Fibroblast of the aortic adventitia (primary cell): ENCODE measurements at regions not wholly inside any gene's neighbourhood (a gene's known extent, or its start where the extent isn't known, plus 50 kb on each side); places are given as distances from the start of the nearest gene placed in this dataset.

Experiments
- DNase-seq: peaks from one replicate; pipeline ENCODE4 v3.0.0-alpha.2; 2010; ENCODE audit warnings: low read depth
- H3K4me3 ChIP-seq: 2 replicates; pipeline ENCODE4 v1.5.1; 2011; ENCODE audit warnings: low read depth, mild to moderate bottlenecking, control low read depth, low read length, moderate library complexity
- TF ChIP-seq, protein P1 (sequence below): IDR thresholded peaks from 2 replicates; pipeline ENCODE4 v1.5.1; 2011; ENCODE audit warnings: mild to moderate bottlenecking, low read length, control low read depth, inconsistent platforms; ENCODE audit not compliant: insufficient read depth

DNA sequence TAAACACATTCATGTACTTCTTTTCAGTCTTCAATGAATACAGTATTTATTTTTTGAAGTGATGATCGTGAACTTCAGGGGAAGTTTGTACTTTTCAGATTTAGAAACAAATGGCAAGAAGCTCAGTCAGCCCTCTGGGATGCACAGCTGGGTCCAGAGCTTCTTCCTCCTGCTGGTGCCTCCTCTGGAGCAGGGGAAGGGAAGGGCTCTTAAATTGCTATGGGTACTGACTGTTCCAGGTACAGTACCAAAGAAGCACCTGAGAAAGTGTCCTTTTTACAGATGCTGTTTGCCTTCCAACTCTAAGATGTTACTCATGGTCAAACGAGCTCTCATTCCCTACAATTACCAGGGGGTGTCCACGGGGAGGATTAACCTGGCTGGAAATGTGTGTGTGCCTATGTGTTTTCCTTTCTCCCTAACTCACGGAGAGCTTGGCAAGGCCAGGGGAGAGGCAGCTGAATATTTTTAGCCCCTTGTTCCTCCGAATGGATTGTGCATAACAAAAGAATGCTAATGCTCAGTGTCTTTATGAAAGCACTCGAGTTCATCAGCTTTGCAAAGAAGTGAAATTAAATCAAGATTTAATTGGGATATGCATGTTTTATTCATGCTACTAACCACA lies 313.7 kb upstream of the CADM1 start:
- no peak overlapping the region for H3K4me3 ChIP-seq
- TF ChIP-seq, protein P1, sequence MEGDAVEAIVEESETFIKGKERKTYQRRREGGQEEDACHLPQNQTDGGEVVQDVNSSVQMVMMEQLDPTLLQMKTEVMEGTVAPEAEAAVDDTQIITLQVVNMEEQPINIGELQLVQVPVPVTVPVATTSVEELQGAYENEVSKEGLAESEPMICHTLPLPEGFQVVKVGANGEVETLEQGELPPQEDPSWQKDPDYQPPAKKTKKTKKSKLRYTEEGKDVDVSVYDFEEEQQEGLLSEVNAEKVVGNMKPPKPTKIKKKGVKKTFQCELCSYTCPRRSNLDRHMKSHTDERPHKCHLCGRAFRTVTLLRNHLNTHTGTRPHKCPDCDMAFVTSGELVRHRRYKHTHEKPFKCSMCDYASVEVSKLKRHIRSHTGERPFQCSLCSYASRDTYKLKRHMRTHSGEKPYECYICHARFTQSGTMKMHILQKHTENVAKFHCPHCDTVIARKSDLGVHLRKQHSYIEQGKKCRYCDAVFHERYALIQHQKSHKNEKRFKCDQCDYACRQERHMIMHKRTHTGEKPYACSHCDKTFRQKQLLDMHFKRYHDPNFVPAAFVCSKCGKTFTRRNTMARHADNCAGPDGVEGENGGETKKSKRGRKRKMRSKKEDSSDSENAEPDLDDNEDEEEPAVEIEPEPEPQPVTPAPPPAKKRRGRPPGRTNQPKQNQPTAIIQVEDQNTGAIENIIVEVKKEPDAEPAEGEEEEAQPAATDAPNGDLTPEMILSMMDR, result no peak
- no peak for DNase-seq

DNA sequence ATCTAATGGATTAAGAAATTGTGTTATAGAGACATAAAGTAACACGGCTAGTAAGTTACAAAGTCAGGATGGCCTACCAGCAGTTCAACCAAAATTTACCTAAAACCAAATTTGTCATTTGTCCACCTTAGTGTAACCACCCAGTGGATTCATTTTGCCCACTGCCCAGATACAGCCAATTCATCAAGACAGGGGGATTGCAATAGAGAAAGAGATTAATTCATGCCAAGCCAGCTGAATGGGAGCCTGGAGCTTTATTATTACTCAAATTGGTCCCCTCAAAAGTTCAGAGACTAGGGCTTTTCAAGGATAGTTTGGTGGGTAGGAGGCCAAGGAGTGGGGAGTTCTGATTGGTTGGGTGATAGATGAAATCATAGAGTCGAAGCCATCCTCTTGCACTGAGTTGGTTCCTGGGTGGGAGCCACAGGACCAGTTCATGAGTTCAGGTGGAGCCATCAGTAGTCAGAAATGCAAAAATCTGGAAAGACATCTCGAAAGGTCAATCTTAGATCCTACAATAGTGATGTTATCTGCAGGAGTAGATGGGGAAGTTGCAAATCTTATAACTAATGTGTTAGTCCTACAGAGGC lies 304.2 kb upstream of the CADM1 start:
- no peak for DNase-seq
- no peak overlapping the region for H3K4me3 ChIP-seq
- TF ChIP-seq, protein P1, result no peak

DNA sequence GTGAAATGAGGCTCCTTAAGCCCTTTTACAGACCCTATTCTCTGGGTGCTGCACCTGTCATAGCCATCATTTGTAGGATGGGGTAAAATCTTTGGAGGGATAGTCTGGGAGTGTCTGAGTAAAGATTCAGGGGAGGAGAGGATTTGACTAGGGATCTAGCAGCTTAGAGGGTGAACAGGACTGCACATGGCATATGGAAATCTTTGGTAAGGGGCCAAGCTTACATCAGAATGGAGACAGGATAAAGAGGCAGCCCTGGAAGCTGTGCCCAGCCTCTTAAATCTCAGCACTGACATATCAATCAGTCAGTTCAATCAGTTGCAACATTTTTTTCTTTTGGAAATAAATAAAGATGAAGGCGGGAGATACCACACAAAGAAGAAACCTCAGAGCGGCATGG lies 301.8 kb upstream of the CADM1 start:
- no peak overlapping the region for H3K4me3 ChIP-seq
- TF ChIP-seq, protein P1, result no peak
- no peak for DNase-seq

DNA sequence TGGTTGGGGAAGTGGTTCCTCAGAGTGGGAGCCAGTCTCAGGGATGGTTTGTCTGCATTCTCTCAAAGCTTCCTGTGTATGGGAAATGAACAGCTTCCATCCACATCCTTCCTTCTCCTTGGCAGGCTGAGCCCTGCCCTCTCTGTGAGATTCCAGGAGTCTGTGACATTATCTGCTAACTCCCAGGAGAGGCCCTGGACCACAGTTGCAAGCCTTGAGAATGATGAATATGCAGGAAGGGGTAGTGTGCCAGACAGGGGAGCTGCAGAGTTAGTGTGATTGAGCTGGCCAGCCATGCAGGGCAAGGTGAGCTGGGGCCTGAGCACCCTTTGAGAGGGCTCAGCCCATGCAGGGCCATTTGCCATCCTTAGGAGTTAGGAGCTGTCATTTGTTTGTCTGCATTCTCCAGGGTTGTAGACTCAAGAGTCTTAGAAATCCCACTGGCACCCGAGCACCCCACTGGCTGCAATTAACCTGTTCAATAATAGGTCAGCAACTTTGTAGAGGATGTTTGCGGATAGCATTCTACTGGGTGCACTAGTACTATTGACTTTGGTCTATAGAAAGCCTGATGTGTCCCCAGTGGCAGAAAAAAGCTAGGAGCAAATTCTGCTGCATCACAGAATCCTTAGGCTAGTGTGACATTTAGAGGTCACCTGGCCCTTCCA lies 299.0 kb upstream of the CADM1 start:
- H3K4me3 ChIP-seq, result no peak overlapping the region
- TF ChIP-seq, protein P1, result no peak
- no peak for DNase-seq

DNA sequence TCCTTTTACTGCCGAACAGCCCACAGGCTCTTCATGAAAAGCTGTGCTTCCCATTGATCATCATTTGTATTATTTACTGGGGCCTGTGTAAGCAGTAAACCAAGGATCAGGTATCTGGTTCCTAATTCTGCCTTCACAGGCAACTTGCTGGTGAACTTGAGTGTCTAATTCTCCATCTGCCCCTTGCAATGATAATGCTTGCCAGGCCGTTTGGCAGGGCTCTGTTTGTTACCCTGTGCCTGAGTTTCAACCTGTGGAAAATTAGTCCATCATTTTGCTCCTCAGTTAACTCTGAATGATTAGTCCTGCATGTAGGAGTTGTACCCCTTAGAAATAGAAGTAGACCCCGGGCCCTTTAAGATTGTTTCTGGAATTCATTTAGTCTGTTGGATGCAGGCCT lies 298.4 kb upstream of the CADM1 start:
- no peak overlapping the region for H3K4me3 ChIP-seq
- DNase-seq, result no peak
- TF ChIP-seq, protein P1, result no peak

DNA sequence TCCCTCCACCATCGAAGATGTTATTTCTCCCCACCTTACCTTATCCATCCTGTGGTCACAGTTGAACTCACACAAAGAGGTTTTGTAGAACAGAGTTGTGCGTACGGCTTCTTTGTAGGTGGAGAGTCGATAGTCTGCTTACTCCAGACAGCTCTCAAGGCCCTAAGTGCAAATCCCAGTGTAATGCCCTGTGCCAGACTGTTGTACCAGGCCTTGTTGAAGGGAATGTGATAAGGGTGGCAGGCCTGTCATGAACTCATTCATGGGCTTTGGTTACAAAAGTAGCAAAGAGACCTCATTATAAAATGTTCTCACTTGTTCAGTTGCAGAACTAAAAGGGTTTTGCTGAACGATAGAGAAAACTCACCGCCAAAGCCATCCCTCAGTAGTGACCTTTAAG lies 288.7 kb upstream of the CADM1 start:
- no peak overlapping the region for H3K4me3 ChIP-seq
- TF ChIP-seq, protein P1, result no peak
- DNase-seq, result no peak
